ENCODE measurements at regions not wholly inside any gene's neighbourhood (a gene's known extent, or its start where the extent isn't known, plus 50 kb on each side); places are given as distances from the start of the nearest gene placed in this dataset.

DNA sequence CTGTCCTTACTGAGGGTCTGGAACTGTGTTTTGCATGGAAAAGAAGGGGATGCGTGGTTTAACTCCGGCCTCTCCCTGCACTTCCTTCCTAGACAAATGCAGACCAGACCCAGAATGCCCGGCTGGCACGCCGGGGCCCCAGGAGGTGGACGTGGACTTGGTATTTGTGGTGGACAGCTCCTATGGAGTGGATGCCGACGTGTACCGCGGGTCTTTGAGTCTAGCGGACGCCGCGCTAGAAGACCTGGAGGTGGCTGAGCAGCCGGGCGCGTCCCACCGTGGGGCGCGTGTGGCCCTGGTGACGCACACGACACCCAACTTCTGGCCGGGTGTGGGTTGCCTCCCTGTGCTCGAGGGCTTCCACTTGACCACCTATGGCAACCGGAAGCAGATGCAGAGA, 81.8 kb upstream of the COL6A5 start:
- DNase-seq, result no peak

DNA sequence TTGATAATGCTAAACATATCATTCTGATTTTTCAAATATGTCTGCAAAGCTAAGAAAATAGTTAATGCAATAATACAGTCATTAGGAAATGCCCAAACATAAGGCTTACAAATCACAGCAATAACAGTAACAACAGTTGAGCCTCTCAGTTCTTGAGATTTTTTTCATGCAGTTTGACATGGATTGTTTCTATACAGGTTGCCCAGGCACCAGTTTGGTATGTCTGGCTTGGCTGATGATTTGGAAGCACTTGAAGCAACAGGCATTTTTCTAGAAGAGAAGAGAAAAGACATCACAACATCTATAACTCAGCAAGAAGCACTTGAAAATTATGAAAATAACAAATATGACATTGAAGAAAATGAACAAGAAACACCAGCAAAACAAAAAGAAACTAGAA, 78.7 kb upstream of the COL6A5 start:
- no peak for DNase-seq

GRCh38 chr3:130276203-130276803, 69.2 kb upstream of the COL6A5 start:
- peak in 1 of 5 experiments; percentile 43 for DNase-seq

GRCh38 chr3:130288670-130289069, 56.8 kb upstream of the COL6A5 start:
- no peak for DNase-seq

DNA sequence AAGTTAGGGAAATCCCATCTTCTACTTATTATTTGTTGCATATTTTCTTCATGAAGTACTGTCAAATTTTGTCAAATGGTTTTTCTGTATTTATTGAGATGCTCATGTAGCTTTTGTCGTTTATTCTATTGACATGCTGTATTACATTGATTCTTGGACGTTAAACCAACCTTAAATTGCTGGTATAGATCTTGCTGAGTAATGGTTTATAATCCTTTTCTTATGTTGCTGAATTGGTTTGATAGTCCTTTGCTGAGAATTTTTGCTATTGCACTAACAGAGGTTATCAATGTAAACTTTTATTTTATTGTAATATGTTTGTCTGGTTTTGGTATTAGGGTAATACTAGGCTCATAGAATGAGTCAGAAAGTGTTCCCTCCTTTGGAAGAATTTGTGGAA, 54.3 kb upstream of the COL6A5 start:
- no peak for DNase-seq

DNA sequence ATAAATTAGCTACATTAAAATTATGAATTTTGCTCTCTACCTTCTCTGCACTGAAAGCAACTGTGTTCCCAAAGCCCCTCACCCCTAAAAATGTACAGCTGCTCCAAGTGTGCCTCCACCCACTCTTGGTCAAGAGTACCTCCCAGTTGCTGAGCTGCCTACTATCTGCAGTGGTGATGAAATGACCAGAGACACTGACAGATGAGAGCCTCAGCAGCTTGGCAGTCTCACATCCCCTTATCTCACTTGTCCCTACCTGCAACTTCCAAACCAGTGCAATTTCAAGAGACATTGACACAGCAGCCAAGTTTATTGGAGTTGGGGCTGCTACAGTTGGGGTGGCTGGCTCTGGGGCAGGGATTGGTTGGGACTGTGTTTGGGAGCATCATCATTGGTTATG, 52.2 kb upstream of the COL6A5 start:
- no peak for DNase-seq

All from T-helper 2 cell (primary cell).